ENCODE measurements at regions not wholly inside any gene's neighbourhood (a gene's known extent, or its start where the extent isn't known, plus 50 kb on each side); places are given as distances from the start of the nearest gene placed in this dataset.
"Not testable (repeated sequence)": the region's sequence is repeated elsewhere in the genome, so short reads cannot be mapped to it uniquely, and the experiment has no call there.

GRCh38 chr10:53679666-53680065, 907.1 kb upstream of the MBL2 start:
- TF ChIP-seq CTCF (conservative IDR thresholded peaks at IDR 0.05; ENCODE audit: low read depth, low read length), result no peak
- H3K4me3 ChIP-seq (ENCODE audit: low read depth, low read length), result no peak overlapping the region
- DNase-seq (ENCODE audit: low read depth), result no peak

- DNase-seq (ENCODE audit: low read depth), result no peak
- no peak overlapping the region for H3K4me3 ChIP-seq (ENCODE audit: low read depth, low read length)
- no peak for TF ChIP-seq CTCF (conservative IDR thresholded peaks at IDR 0.05; ENCODE audit: low read depth, low read length)
Measured at GRCh38 chr10:53675177-53675576, 902.6 kb upstream of the MBL2 start.

GRCh38 chr10:53667063-53667462, 894.5 kb upstream of the MBL2 start:
- no peak for TF ChIP-seq CTCF (conservative IDR thresholded peaks at IDR 0.05; ENCODE audit: low read depth, low read length)
- no peak for DNase-seq (ENCODE audit: low read depth)
- no peak overlapping the region for H3K4me3 ChIP-seq (ENCODE audit: low read depth, low read length)

GRCh38 chr10:53664282-53665019, 891.9 kb upstream of the MBL2 start:
- no peak for TF ChIP-seq CTCF (conservative IDR thresholded peaks at IDR 0.05; ENCODE audit: low read depth, low read length)
- DNase-seq (ENCODE audit: low read depth), result no peak
- H3K4me3 ChIP-seq (ENCODE audit: low read depth, low read length), result peak overlapping the region; percentile 21

GRCh38 chr10:53650794-53651193, 878.2 kb upstream of the MBL2 start:
- DNase-seq (ENCODE audit: low read depth), result no peak
- no peak for TF ChIP-seq CTCF (conservative IDR thresholded peaks at IDR 0.05; ENCODE audit: low read depth, low read length)

GRCh38 chr10:53647221-53647620, 874.6 kb upstream of the MBL2 start:
- DNase-seq (ENCODE audit: low read depth); H3K4me3 ChIP-seq (ENCODE audit: low read depth, low read length): not testable (repeated sequence)

More at GRCh38 chr10:53650794-53651193, 878.2 kb upstream of the MBL2 start:
- H3K4me3 ChIP-seq (ENCODE audit: low read depth, low read length), result no peak overlapping the region

- no peak for DNase-seq (ENCODE audit: low read depth)
- H3K4me3 ChIP-seq (ENCODE audit: low read depth, low read length), result no peak overlapping the region
- TF ChIP-seq CTCF (conservative IDR thresholded peaks at IDR 0.05; ENCODE audit: low read depth, low read length), result no peak
Measured at GRCh38 chr10:53646525-53646924, 873.9 kb upstream of the MBL2 start.
